Stromal cell of bone marrow (primary cell): ENCODE measurements at regions not wholly inside any gene's neighbourhood (a gene's known extent, or its start where the extent isn't known, plus 50 kb on each side); places are given as distances from the start of the nearest gene placed in this dataset.

ENCODE experiments used
- DNase-seq: peaks from one replicate; pipeline ENCODE4 v3.0.0-alpha.2; 2012; ENCODE audit warnings: low read depth

- no peak for DNase-seq
These were observed 137.4 kb upstream of the RBMS1 start for GRCh38 chr2:160630801-160631590.

- no peak for DNase-seq
These were observed 138.7 kb upstream of the RBMS1 start for GRCh38 chr2:160632084-160632975.

- DNase-seq: no peak
These were observed 140.8 kb upstream of the RBMS1 start for GRCh38 chr2:160634436-160634835.

- DNase-seq: peak; percentile 55
These were observed 141.9 kb upstream of the RBMS1 start for GRCh38 chr2:160635488-160635887.

GRCh38 chr2:160639472-160639871 is 145.9 kb upstream of the RBMS1 start:
- DNase-seq: no peak

- no peak for DNase-seq
These were observed 153.3 kb upstream of the RBMS1 start for GRCh38 chr2:160646684-160647444.

GRCh38 chr2:160647967-160648685 is 154.5 kb upstream of the RBMS1 start:
- no peak for DNase-seq

- no peak for DNase-seq
These were observed 156.1 kb upstream of the RBMS1 start for GRCh38 chr2:160649698-160650097.

GRCh38 chr2:160650196-160651118 is 156.8 kb upstream of the RBMS1 start:
- DNase-seq: no peak

GRCh38 chr2:160651416-160652200 is 158.0 kb upstream of the RBMS1 start:
- DNase-seq: peak; percentile 45

GRCh38 chr2:160652236-160652635 is 158.6 kb upstream of the RBMS1 start:
- no peak for DNase-seq

GRCh38 chr2:160657196-160657595 is 163.6 kb upstream of the RBMS1 start:
- peak; percentile 47 for DNase-seq

GRCh38 chr2:160658851-160659250 is 165.2 kb upstream of the RBMS1 start:
- DNase-seq: no peak

- no peak for DNase-seq
These were observed 167.1 kb upstream of the RBMS1 start for GRCh38 chr2:160660741-160661140.

GRCh38 chr2:160664603-160665140 is 171.1 kb upstream of the RBMS1 start:
- DNase-seq: no peak

GRCh38 chr2:160666154-160667060 is 172.8 kb upstream of the RBMS1 start:
- DNase-seq: peak; percentile 99

- no peak for DNase-seq
These were observed 174.2 kb upstream of the RBMS1 start for GRCh38 chr2:160667811-160668210.

- no peak for DNase-seq
These were observed 177.0 kb upstream of the RBMS1 start for GRCh38 chr2:160670618-160671017.
